Immature natural killer cell (primary cell): ENCODE measurements at regions not wholly inside any gene's neighbourhood (a gene's known extent, or its start where the extent isn't known, plus 50 kb on each side); places are given as distances from the start of the nearest gene placed in this dataset.

Experiments
- DNase-seq, 3 donors: peaks; one replicate each; pipeline ENCODE4 v3.0.0; 2022; ENCODE audit warnings: mixed read lengths in 1 of 3
- H3K27ac Mint-ChIP-seq, 6 donors: one replicate each; pipeline ENCODE4 v1.8.0; 2020; ENCODE audit warnings: mixed read lengths in 6 of 6, mild to moderate bottlenecking in 5 of 6, inconsistent platforms in 4 of 6, moderate library complexity in 3 of 6
- H3K27me3 Mint-ChIP-seq, 3 donors: one replicate each; pipeline ENCODE4 v1.8.0; 2020 to 2021; ENCODE audit warnings: low read depth in 3 of 3, mild to moderate bottlenecking in 3 of 3, mixed read lengths in 3 of 3, moderate library complexity in 3 of 3, inconsistent platforms in 1 of 3
- H3K36me3 Mint-ChIP-seq, 3 donors: one replicate each; pipeline ENCODE4 v1.8.0; 2020; ENCODE audit warnings: mixed read lengths in 3 of 3, inconsistent platforms in 2 of 3, mild to moderate bottlenecking in 2 of 3
- H3K4me1 Mint-ChIP-seq, 2 donors: one replicate each; pipeline ENCODE4 v1.8.0; 2020; ENCODE audit warnings: inconsistent platforms in 2 of 2, mild to moderate bottlenecking in 2 of 2, mixed read lengths in 2 of 2, moderate library complexity in 1 of 2
- H3K4me3 Mint-ChIP-seq, 5 donors: one replicate each; pipeline ENCODE4 v1.8.0; 2020; ENCODE audit warnings: mild to moderate bottlenecking in 5 of 5, mixed read lengths in 5 of 5, inconsistent platforms in 3 of 5, moderate library complexity in 3 of 5
- H3K9me3 Mint-ChIP-seq, 6 donors: one replicate each; pipeline ENCODE4 v1.8.0; 2020; ENCODE audit warnings: mild to moderate bottlenecking in 6 of 6, mixed read lengths in 6 of 6, inconsistent platforms in 4 of 6, moderate library complexity in 3 of 6

GRCh38 chr1:103198076-103198475 lies 89.8 kb upstream of the COL11A1 start:
- DNase-seq = no peak
- peaks cover 0 to 14% (median 5%) of the 10 kb centered on the region in 6 donors for H3K9me3 Mint-ChIP-seq
- no peak overlapping the region for H3K4me3 Mint-ChIP-seq
- H3K4me1 Mint-ChIP-seq = no peaks in the 10 kb centered on the region
- no peaks in the 10 kb centered on the region for H3K36me3 Mint-ChIP-seq
- no peak overlapping the region for H3K27ac Mint-ChIP-seq
- peaks cover 0 to 4% (median 0%) of the 10 kb centered on the region in 3 donors for H3K27me3 Mint-ChIP-seq

GRCh38 chr1:103197216-103197615 lies 88.9 kb upstream of the COL11A1 start:
- no peak for DNase-seq
- no peaks in the 10 kb centered on the region for H3K4me1 Mint-ChIP-seq
- peaks cover 0 to 14% (median 5%) of the 10 kb centered on the region in 6 donors for H3K9me3 Mint-ChIP-seq
- H3K36me3 Mint-ChIP-seq = no peaks in the 10 kb centered on the region
- H3K4me3 Mint-ChIP-seq = no peak overlapping the region
- H3K27me3 Mint-ChIP-seq = peaks cover 0 to 4% (median 0%) of the 10 kb centered on the region in 3 donors
- no peak overlapping the region for H3K27ac Mint-ChIP-seq

GRCh38 chr1:103194984-103195383 lies 86.7 kb upstream of the COL11A1 start:
- Mint-ChIP-seq H3K4me3 (no peak overlapping the region), H3K4me1 (no peaks in the 10 kb centered on the region), H3K27ac (no peak overlapping the region), H3K27me3 (peaks cover 0 to 4% (median 0%) of the 10 kb centered on the region in 3 donors), H3K9me3 (peaks cover 0 to 13% (median 5%) of the 10 kb centered on the region in 6 donors), H3K36me3 (no peaks in the 10 kb centered on the region)
- DNase-seq = no peak

GRCh38 chr1:103194060-103194459 lies 85.7 kb upstream of the COL11A1 start:
- H3K4me3 Mint-ChIP-seq = no peak overlapping the region
- H3K9me3 Mint-ChIP-seq = peaks cover 0 to 13% (median 6%) of the 10 kb centered on the region in 6 donors

GRCh38 chr1:103191327-103191726 lies 83.0 kb upstream of the COL11A1 start:
- Mint-ChIP-seq H3K4me1 (no peaks in the 10 kb centered on the region), H3K36me3 (no peaks in the 10 kb centered on the region), H3K4me3 (no peak overlapping the region), H3K27me3 (peaks cover 0 to 2% (median 2%) of the 10 kb centered on the region in 3 donors), H3K27ac (no peak overlapping the region), H3K9me3 (peaks cover 2 to 20% (median 8%) of the 10 kb centered on the region in 6 donors)
- no peak for DNase-seq

More at GRCh38 chr1:103194060-103194459, 85.7 kb upstream of the COL11A1 start:
- H3K27ac Mint-ChIP-seq = no peak overlapping the region
- no peaks in the 10 kb centered on the region for H3K36me3 Mint-ChIP-seq
- peaks cover 0 to 3% (median 0%) of the 10 kb centered on the region in 3 donors for H3K27me3 Mint-ChIP-seq
- DNase-seq = no peak
- no peaks in the 10 kb centered on the region for H3K4me1 Mint-ChIP-seq

- H3K4me1 Mint-ChIP-seq = no peaks in the 10 kb centered on the region
- peaks cover 0 to 2% (median 2%) of the 10 kb centered on the region in 3 donors for H3K27me3 Mint-ChIP-seq
- DNase-seq = no peak
- H3K36me3 Mint-ChIP-seq = no peaks in the 10 kb centered on the region
- no peak overlapping the region for H3K27ac Mint-ChIP-seq
- H3K9me3 Mint-ChIP-seq = peaks cover 2 to 20% (median 9%) of the 10 kb centered on the region in 6 donors
- no peak overlapping the region for H3K4me3 Mint-ChIP-seq
Observed at GRCh38 chr1:103190766-103191165, 82.4 kb upstream of the COL11A1 start.

- no peaks in the 10 kb centered on the region for H3K4me1 Mint-ChIP-seq
- no peak overlapping the region for H3K27ac Mint-ChIP-seq
- no peak overlapping the region for H3K4me3 Mint-ChIP-seq
- peaks cover 0 to 4% (median 0%) of the 10 kb centered on the region in 3 donors for H3K27me3 Mint-ChIP-seq
- DNase-seq = no peak
- peaks cover 6 to 25% (median 20%) of the 10 kb centered on the region in 6 donors for H3K9me3 Mint-ChIP-seq
- H3K36me3 Mint-ChIP-seq = no peaks in the 10 kb centered on the region
Observed at GRCh38 chr1:103187673-103188072, 79.4 kb upstream of the COL11A1 start.

- peaks cover 4 to 20% (median 9%) of the 10 kb centered on the region in 6 donors for H3K9me3 Mint-ChIP-seq
- H3K27ac Mint-ChIP-seq = no peak overlapping the region
- no peaks in the 10 kb centered on the region for H3K36me3 Mint-ChIP-seq
- H3K4me1 Mint-ChIP-seq = no peaks in the 10 kb centered on the region
- DNase-seq = no peak
- H3K27me3 Mint-ChIP-seq = peaks cover 0 to 3% (median 0%) of the 10 kb centered on the region in 3 donors
- no peak overlapping the region for H3K4me3 Mint-ChIP-seq
Observed at GRCh38 chr1:103180660-103181059, 72.3 kb upstream of the COL11A1 start.

- Mint-ChIP-seq H3K36me3 (no peaks in the 10 kb centered on the region), H3K9me3 (peaks cover 0 to 12% (median 3%) of the 10 kb centered on the region in 6 donors), H3K27ac (no peak overlapping the region), H3K4me3 (no peak overlapping the region), H3K27me3 (no peaks in the 10 kb centered on the region), H3K4me1 (no peaks in the 10 kb centered on the region)
- no peak for DNase-seq
Observed at GRCh38 chr1:103177108-103177775, 68.9 kb upstream of the COL11A1 start.

GRCh38 chr1:103171041-103171590 lies 62.8 kb upstream of the COL11A1 start:
- Mint-ChIP-seq H3K9me3 (peaks cover 0 to 9% (median 4%) of the 10 kb centered on the region in 6 donors), H3K4me1 (no peaks in the 10 kb centered on the region), H3K27me3 (no peaks in the 10 kb centered on the region), H3K27ac (no peak overlapping the region), H3K4me3 (no peak overlapping the region), H3K36me3 (no peaks in the 10 kb centered on the region)
- no peak for DNase-seq

GRCh38 chr1:103170609-103171008 lies 62.3 kb upstream of the COL11A1 start:
- Mint-ChIP-seq H3K9me3 (peaks cover 0 to 14% (median 7%) of the 10 kb centered on the region in 6 donors), H3K27me3 (no peaks in the 10 kb centered on the region), H3K4me3 (no peak overlapping the region), H3K36me3 (peaks cover 0 to 4% (median 0%) of the 10 kb centered on the region in 3 donors), H3K4me1 (no peaks in the 10 kb centered on the region), H3K27ac (no peak overlapping the region)
- no peak for DNase-seq

GRCh38 chr1:103162360-103162759 lies 54.0 kb upstream of the COL11A1 start:
- H3K27me3 Mint-ChIP-seq = no peaks in the 10 kb centered on the region
- peaks cover 0 to 4% (median 0%) of the 10 kb centered on the region in 3 donors for H3K36me3 Mint-ChIP-seq
- no peak overlapping the region for H3K4me3 Mint-ChIP-seq
- peak in 2 of 3 donors; percentile 18 to 19 for DNase-seq
- H3K4me1 Mint-ChIP-seq = peaks cover 0 to 5% of the 10 kb centered on the region in 2 donors
- peaks cover 0 to 18% (median 14%) of the 10 kb centered on the region in 6 donors for H3K9me3 Mint-ChIP-seq
- no peak overlapping the region for H3K27ac Mint-ChIP-seq

- H3K36me3 Mint-ChIP-seq = no peaks in the 10 kb centered on the region
- no peak overlapping the region for H3K27ac Mint-ChIP-seq
- H3K9me3 Mint-ChIP-seq = peaks cover 0 to 17% (median 7%) of the 10 kb centered on the region in 6 donors
- peaks cover 0 to 5% of the 10 kb centered on the region in 2 donors for H3K4me1 Mint-ChIP-seq
- no peak for DNase-seq
- H3K27me3 Mint-ChIP-seq = peaks cover 0 to 2% (median 0%) of the 10 kb centered on the region in 3 donors
- H3K4me3 Mint-ChIP-seq = no peak overlapping the region
Observed at GRCh38 chr1:103160281-103160680, 52.0 kb upstream of the COL11A1 start.
